Lung (tissue), 9 donors: ENCODE measurements at regions not wholly inside any gene's neighbourhood (a gene's known extent, or its start where the extent isn't known, plus 50 kb on each side); places are given as distances from the start of the nearest gene placed in this dataset.
"Not testable (repeated sequence)": the region's sequence is repeated elsewhere in the genome, so short reads cannot be mapped to it uniquely, and the experiment has no call there.

Experiments
- ATAC-seq: fragments of 200-7000 bp; cut with Tn5 transposase; one replicate; pipeline ENCODE4 v1.9.1; 2020; ENCODE audit warnings: moderate number of reproducible peaks; ENCODE audit not compliant: insufficient read depth, low FRiP score
- DNase-seq, 3 donors: peaks; one replicate each; pipeline ENCODE4 v3.0.0-alpha.2; 2013 to 2017
- H3K27ac ChIP-seq, 2 donors: one replicate each; pipeline ENCODE4 v1.5.1; 2013; ENCODE audit warnings: mild to moderate bottlenecking in 2 of 2, moderate library complexity in 2 of 2, control low read depth in 1 of 2, inconsistent platforms in 1 of 2, low read depth in 1 of 2, low read length in 1 of 2
- H3K27me3 ChIP-seq, 3 donors: one replicate each; pipeline ENCODE4 v1.5.1; 2013; ENCODE audit warnings: low read length in 2 of 3; ENCODE audit not compliant: control insufficient read depth in 3 of 3, insufficient read depth in 3 of 3
- H3K36me3 ChIP-seq, 4 donors: one replicate each; pipeline ENCODE4 v1.5.1; 2013; ENCODE audit warnings: low read length in 4 of 4, mild to moderate bottlenecking in 1 of 4, moderate library complexity in 1 of 4; ENCODE audit not compliant: control insufficient read depth in 4 of 4, insufficient read depth in 4 of 4
- H3K4me1 ChIP-seq, 5 donors: one replicate each; pipeline ENCODE4 v1.5.1; 2013; ENCODE audit warnings: low read length in 5 of 5, mild to moderate bottlenecking in 2 of 5, moderate library complexity in 1 of 5; ENCODE audit not compliant: control insufficient read depth in 5 of 5, insufficient read depth in 5 of 5
- H3K4me3 ChIP-seq: one replicate; pipeline ENCODE4 v1.5.1; 2013; ENCODE audit warnings: mild to moderate bottlenecking, control low read depth, moderate library complexity
- H3K9ac ChIP-seq, 2 donors: one replicate each; pipeline ENCODE4 v1.5.1; 2013; ENCODE audit warnings: low read length in 2 of 2, control low read depth in 1 of 2; ENCODE audit not compliant: insufficient read depth in 1 of 2
- H3K9me3 ChIP-seq, 4 donors: one replicate each; pipeline ENCODE4 v1.5.1; 2013; ENCODE audit warnings: low read length in 3 of 4, mild to moderate bottlenecking in 1 of 4, moderate library complexity in 1 of 4; ENCODE audit not compliant: control insufficient read depth in 4 of 4, insufficient read depth in 3 of 4
- WGBS, 2 donors: extraction: QIAGEN DNeasy Blood & Tissue Kit; methylation state at CpG; one replicate each; pipeline ENCODE4 v1.1.7; 2013; 5-methylcytosine and 5-hydroxymethylcytosine counted together
- donor health status: Bipolar disorder and iron deficiency.
- donor health status: healthy.
- donor health status: DM: yes; HTN: yes; CAD: no.

- not testable (repeated sequence) for H3K4me3 ChIP-seq, H3K9ac ChIP-seq, H3K36me3 ChIP-seq, H3K27ac ChIP-seq, ATAC-seq, H3K4me1 ChIP-seq, H3K27me3 ChIP-seq
- peaks cover 0 to 14% (median 0%) of the 10 kb centered on the region in 4 donors for H3K9me3 ChIP-seq
- peak in 1 of 3 donors; percentile 16 for DNase-seq
- WGBS, 2 donors = 79% methylated on average over 20 of the region's 20 CpGs; no CpG with 5 or more reads in 1 of the 2 donors
Observed at GRCh38 chrY:26670881-26671879, 1049.3 kb downstream of the CDY1 start.
